ENCODE measurements at regions not wholly inside any gene's neighbourhood (a gene's known extent, or its start where the extent isn't known, plus 50 kb on each side); places are given as distances from the start of the nearest gene placed in this dataset.
"Not testable (repeated sequence)": the region's sequence is repeated elsewhere in the genome, so short reads cannot be mapped to it uniquely, and the experiment has no call there.

DNA sequence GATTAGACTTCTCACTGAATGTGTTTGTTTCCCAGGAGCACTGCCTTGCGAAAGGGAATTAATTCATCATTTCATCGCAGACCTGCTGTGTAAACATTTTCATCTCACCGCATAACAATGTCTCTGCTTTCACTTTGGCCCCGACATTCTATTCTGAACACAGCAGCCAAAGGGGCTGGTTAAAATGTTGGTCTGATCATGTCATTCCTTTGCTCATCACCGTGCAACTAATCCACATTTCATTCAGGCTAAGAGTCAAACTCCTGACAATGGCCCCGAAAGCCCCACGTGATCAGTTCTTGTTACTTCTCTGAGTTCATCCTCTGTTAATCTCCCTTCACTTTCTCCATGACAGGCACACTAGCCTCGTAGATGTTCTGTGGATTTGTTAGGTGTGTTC lies 57.1 kb upstream of the BDP1 start:
- H3K4me1 Mint-ChIP-seq; DNase-seq; H3K4me3 Mint-ChIP-seq; H3K9me3 Mint-ChIP-seq; H3K27me3 Mint-ChIP-seq (ENCODE audit: low read depth in 2 of 2); ATAC-seq; H3K27ac ChIP-seq (ENCODE audit: low read length); H3K4me3 ChIP-seq (ENCODE audit: low read length); H3K9me3 ChIP-seq (ENCODE audit: control insufficient read depth, insufficient read depth, low read length); H3K27ac Mint-ChIP-seq; H3K27me3 ChIP-seq (ENCODE audit: control insufficient read depth, insufficient read depth, low read length); H3K4me1 ChIP-seq (ENCODE audit: control insufficient read depth, insufficient read depth, low read length); intact Hi-C loops (cut with micrococcal nuclease); H3K36me3 Mint-ChIP-seq; H3K36me3 ChIP-seq (ENCODE audit: control insufficient read depth, insufficient read depth, low read length): not testable (repeated sequence)
- WGBS (ENCODE audit: insufficient coverage), result 87% methylated on average over 3 of the region's 8 CpGs

DNA sequence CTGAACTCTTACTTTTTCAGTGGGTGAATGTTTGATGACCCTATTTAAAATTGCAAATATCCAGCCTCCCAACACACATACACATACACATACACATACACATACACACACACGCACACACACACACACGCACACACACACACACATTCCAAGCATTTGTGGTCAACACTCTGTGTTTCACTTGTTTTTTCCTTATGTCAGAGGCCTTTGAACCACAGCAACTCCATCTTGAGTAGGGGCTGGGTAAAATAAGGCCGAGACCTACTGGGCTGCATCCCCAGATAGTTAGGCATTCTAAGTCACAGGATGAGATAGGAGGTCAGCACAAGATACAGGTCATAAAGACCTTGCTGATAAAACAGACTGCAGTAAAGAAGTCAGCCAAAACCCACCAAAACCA lies 56.6 kb upstream of the BDP1 start:
- H3K9me3 ChIP-seq (ENCODE audit: control insufficient read depth, insufficient read depth, low read length); H3K4me1 ChIP-seq (ENCODE audit: control insufficient read depth, insufficient read depth, low read length); ATAC-seq; H3K36me3 Mint-ChIP-seq; H3K4me1 Mint-ChIP-seq; H3K9me3 Mint-ChIP-seq; H3K4me3 Mint-ChIP-seq; intact Hi-C loops (cut with micrococcal nuclease); H3K4me3 ChIP-seq (ENCODE audit: low read length); DNase-seq; H3K27me3 Mint-ChIP-seq (ENCODE audit: low read depth in 2 of 2); H3K36me3 ChIP-seq (ENCODE audit: control insufficient read depth, insufficient read depth, low read length); H3K27ac ChIP-seq (ENCODE audit: low read length); H3K27ac Mint-ChIP-seq; H3K27me3 ChIP-seq (ENCODE audit: control insufficient read depth, insufficient read depth, low read length): not testable (repeated sequence)
- 77% methylated on average over 3 of the region's 3 CpGs for WGBS (ENCODE audit: insufficient coverage)

DNA sequence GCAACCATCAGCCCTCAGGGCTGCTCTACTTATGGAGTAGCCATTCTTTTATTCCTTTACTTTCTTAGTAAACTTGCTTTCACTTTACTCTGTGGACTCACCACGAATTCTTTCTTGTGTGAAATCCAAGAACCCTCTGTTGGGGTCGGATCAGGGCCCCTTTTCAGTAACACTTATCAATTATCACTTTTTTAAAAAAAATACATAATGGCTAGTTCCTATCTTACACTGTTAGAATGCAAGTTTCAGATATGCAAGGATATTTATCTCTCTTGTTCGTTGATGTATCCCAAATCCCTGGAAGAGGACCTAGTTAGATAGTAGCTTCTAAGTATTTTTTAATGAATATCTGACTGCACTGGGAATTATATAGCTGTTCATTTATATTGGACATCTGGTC lies 56.0 kb upstream of the BDP1 start:
- intact Hi-C loops (cut with micrococcal nuclease), result not testable (repeated sequence)

DNA sequence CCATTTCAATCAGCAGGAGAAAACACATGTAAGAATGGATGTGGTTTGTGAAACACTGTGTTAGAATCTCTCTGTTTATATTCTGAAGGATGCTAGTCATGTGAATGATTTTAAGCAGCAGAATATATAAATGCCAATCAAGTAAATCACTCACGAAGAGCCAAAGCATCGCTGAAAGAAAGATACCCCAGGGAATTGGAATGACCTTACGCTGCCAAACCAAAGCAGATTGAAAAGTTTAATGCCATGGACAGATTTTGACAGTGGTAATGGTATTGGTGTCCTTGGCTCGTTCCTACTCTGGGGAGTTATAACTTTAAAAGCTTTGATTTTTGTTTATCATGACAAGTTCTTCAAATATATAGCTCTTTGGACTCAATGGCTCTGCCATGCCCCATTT lies 54.8 kb upstream of the BDP1 start:
- ATAC-seq; intact Hi-C loops (cut with micrococcal nuclease): not testable (repeated sequence)

More for the DNA sequence above, 56.0 kb upstream of the BDP1 start:
- H3K4me1 Mint-ChIP-seq; H3K4me3 Mint-ChIP-seq; H3K36me3 Mint-ChIP-seq; H3K9me3 Mint-ChIP-seq; H3K27me3 Mint-ChIP-seq (ENCODE audit: low read depth in 2 of 2); H3K27me3 ChIP-seq (ENCODE audit: control insufficient read depth, insufficient read depth, low read length); H3K9me3 ChIP-seq (ENCODE audit: control insufficient read depth, insufficient read depth, low read length); H3K27ac Mint-ChIP-seq; ATAC-seq; DNase-seq; H3K27ac ChIP-seq (ENCODE audit: low read length); H3K4me3 ChIP-seq (ENCODE audit: low read length); H3K36me3 ChIP-seq (ENCODE audit: control insufficient read depth, insufficient read depth, low read length); H3K4me1 ChIP-seq (ENCODE audit: control insufficient read depth, insufficient read depth, low read length): not testable (repeated sequence)
- 40% methylated on average over 1 of the region's 3 CpGs for WGBS (ENCODE audit: insufficient coverage)

DNA sequence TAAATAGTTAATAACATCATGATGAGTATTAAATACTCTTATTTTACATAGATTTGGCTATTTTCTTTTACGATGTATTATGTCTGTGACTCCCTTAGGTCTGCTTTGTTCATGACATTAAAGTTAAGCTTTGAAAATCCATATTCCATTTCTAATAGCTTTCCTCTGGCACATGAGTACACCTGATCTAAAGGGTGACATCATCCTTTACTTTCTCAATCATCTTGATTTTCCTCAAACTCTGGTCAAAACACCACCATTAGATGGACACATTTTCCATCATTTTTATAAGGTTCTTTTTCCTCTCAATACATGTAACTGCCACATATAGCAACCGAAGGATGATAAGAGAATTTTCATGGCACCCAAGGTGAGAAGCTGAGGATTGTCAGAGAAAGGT lies 54.3 kb upstream of the BDP1 start:
- H3K9me3 Mint-ChIP-seq; H3K4me1 Mint-ChIP-seq; H3K4me1 ChIP-seq (ENCODE audit: control insufficient read depth, insufficient read depth, low read length); H3K27ac ChIP-seq (ENCODE audit: low read length); H3K4me3 Mint-ChIP-seq; DNase-seq; ATAC-seq; H3K27me3 Mint-ChIP-seq (ENCODE audit: low read depth in 2 of 2); H3K27me3 ChIP-seq (ENCODE audit: control insufficient read depth, insufficient read depth, low read length); H3K36me3 Mint-ChIP-seq; H3K9me3 ChIP-seq (ENCODE audit: control insufficient read depth, insufficient read depth, low read length); intact Hi-C loops (cut with micrococcal nuclease); H3K36me3 ChIP-seq (ENCODE audit: control insufficient read depth, insufficient read depth, low read length); H3K27ac Mint-ChIP-seq; H3K4me3 ChIP-seq (ENCODE audit: low read length): not testable (repeated sequence)
- no CpG with 5 or more reads among the region's 2 CpGs for WGBS (ENCODE audit: insufficient coverage)

More for the DNA sequence above, 54.8 kb upstream of the BDP1 start:
- not testable (repeated sequence) for DNase-seq; H3K9me3 Mint-ChIP-seq; H3K27me3 ChIP-seq (ENCODE audit: control insufficient read depth, insufficient read depth, low read length); H3K4me3 ChIP-seq (ENCODE audit: low read length); H3K36me3 ChIP-seq (ENCODE audit: control insufficient read depth, insufficient read depth, low read length); H3K4me3 Mint-ChIP-seq; H3K4me1 Mint-ChIP-seq; H3K27ac ChIP-seq (ENCODE audit: low read length); H3K27me3 Mint-ChIP-seq (ENCODE audit: low read depth in 2 of 2); H3K36me3 Mint-ChIP-seq; H3K9me3 ChIP-seq (ENCODE audit: control insufficient read depth, insufficient read depth, low read length); H3K4me1 ChIP-seq (ENCODE audit: control insufficient read depth, insufficient read depth, low read length); H3K27ac Mint-ChIP-seq
- WGBS (ENCODE audit: insufficient coverage), result 92% methylated on average over 3 of the region's 4 CpGs

DNA sequence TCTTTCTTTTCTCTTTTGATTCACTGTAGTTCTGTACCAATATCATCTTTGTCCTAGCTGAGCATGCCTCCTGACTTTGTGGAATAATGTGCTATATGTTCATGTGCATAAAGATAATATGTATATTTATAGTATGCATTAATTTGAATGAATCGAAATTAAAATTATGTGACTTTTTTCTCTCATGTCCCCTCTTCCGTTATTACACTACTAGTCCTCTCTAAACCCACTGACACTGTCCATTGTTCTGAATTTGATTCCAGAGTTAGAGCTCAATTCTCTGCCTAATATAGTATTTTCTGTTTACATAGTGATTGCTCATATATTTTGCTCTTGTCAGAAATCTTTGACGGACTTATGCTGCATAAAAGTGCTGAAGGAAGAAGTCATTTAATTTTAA lies 53.9 kb upstream of the BDP1 start:
- H3K4me1 ChIP-seq (ENCODE audit: control insufficient read depth, insufficient read depth, low read length); H3K9me3 ChIP-seq (ENCODE audit: control insufficient read depth, insufficient read depth, low read length); H3K4me3 ChIP-seq (ENCODE audit: low read length); H3K9me3 Mint-ChIP-seq; intact Hi-C loops (cut with micrococcal nuclease); H3K27me3 Mint-ChIP-seq (ENCODE audit: low read depth in 2 of 2); H3K4me1 Mint-ChIP-seq; H3K36me3 ChIP-seq (ENCODE audit: control insufficient read depth, insufficient read depth, low read length); ATAC-seq; DNase-seq; H3K27me3 ChIP-seq (ENCODE audit: control insufficient read depth, insufficient read depth, low read length); H3K27ac ChIP-seq (ENCODE audit: low read length); H3K4me3 Mint-ChIP-seq; H3K36me3 Mint-ChIP-seq; H3K27ac Mint-ChIP-seq: not testable (repeated sequence)
- WGBS (ENCODE audit: insufficient coverage), result no CpG with 5 or more reads among the region's 3 CpGs

DNA sequence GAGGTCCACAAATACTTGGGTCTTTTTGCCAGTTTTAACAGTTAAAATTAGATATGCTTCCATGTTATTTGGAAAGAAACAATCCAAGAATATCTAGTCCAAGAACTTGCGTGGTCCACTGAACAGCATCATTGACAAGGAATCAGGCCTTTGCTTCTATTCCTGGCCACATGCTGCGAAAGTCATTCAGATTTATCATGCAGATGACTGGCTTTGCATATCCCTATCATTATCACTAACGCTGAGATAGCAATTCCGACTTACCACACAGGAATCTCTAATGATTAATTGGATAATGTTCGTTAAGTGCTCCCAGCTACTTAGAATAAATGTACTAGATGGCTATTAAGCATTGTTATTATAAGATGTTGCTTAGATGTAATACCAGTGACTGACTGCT lies 51.0 kb upstream of the BDP1 start:
- H3K27ac ChIP-seq (ENCODE audit: low read length); H3K27ac Mint-ChIP-seq; H3K36me3 Mint-ChIP-seq; intact Hi-C loops (cut with micrococcal nuclease); H3K4me3 ChIP-seq (ENCODE audit: low read length); DNase-seq; H3K9me3 ChIP-seq (ENCODE audit: control insufficient read depth, insufficient read depth, low read length); H3K9me3 Mint-ChIP-seq; H3K36me3 ChIP-seq (ENCODE audit: control insufficient read depth, insufficient read depth, low read length); H3K4me3 Mint-ChIP-seq; ATAC-seq; H3K27me3 Mint-ChIP-seq (ENCODE audit: low read depth in 2 of 2); H3K4me1 ChIP-seq (ENCODE audit: control insufficient read depth, insufficient read depth, low read length); H3K4me1 Mint-ChIP-seq; H3K27me3 ChIP-seq (ENCODE audit: control insufficient read depth, insufficient read depth, low read length): not testable (repeated sequence)
- WGBS (ENCODE audit: insufficient coverage), result 100% methylated on average over 1 of the region's 5 CpGs

DNA sequence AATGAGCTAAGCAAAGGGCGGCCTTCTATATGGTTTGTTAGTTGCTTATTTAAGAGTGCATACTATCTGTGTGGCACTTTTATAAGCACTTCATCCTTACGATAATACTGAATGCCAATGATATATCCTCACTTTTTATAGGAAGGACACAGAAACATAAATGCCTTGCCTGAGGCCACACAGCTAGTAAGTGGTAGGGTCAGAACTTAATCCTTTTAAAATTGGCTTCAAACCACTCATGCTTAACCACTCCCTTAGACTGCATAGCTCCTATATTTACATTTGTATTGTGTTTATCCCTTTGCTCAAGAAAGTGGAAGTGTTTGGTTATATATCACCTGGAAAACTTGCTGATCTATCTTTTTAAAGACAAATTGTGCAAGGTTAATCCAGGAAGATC lies 50.5 kb upstream of the BDP1 start:
- H3K9me3 Mint-ChIP-seq; H3K27ac Mint-ChIP-seq; H3K27me3 ChIP-seq (ENCODE audit: control insufficient read depth, insufficient read depth, low read length); H3K4me3 ChIP-seq (ENCODE audit: low read length); H3K36me3 ChIP-seq (ENCODE audit: control insufficient read depth, insufficient read depth, low read length); H3K4me3 Mint-ChIP-seq; H3K4me1 ChIP-seq (ENCODE audit: control insufficient read depth, insufficient read depth, low read length); H3K4me1 Mint-ChIP-seq; ATAC-seq; DNase-seq; H3K27ac ChIP-seq (ENCODE audit: low read length); H3K9me3 ChIP-seq (ENCODE audit: control insufficient read depth, insufficient read depth, low read length); H3K27me3 Mint-ChIP-seq (ENCODE audit: low read depth in 2 of 2); intact Hi-C loops (cut with micrococcal nuclease); H3K36me3 Mint-ChIP-seq: not testable (repeated sequence)
- WGBS (ENCODE audit: insufficient coverage), result no CpG with 5 or more reads among the region's 2 CpGs
